ENCODE measurements at regions not wholly inside any gene's neighbourhood (a gene's known extent, or its start where the extent isn't known, plus 50 kb on each side); places are given as distances from the start of the nearest gene placed in this dataset.

DNA sequence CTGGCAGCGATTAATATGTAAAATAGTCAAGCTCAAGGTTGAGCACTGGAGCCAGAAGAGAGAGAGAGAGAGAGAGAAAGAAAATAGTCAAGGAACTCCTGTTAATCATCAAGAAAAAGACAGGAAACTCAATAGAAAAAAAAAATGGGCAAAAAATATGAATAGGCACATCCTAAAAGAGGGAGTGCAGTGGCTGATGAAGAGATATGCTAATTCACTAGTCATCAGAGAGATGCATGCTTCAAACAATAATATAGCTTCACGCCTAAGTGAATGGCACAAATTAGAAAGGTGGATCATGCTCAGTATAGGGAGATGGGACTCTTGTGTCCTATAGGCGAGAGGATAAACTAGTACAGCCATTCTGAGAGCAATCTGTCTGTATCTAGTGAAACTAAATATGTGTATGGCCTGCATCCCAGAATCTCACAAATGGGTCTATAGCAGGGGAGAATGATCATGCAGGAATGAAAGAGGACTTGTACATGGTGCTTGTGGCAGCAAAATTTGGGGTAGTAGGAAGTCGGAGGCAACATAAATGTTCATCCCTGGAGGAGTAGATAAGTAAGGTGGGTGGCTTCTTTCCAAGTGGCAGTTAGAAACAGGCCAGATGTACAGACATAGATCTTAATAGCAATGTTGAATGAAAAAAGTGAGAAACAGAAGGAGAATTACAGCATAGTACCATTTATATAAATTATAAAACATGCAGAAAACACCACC is 176.8 kb downstream of the VEGFA start:
- DNase-seq: no peak

DNA sequence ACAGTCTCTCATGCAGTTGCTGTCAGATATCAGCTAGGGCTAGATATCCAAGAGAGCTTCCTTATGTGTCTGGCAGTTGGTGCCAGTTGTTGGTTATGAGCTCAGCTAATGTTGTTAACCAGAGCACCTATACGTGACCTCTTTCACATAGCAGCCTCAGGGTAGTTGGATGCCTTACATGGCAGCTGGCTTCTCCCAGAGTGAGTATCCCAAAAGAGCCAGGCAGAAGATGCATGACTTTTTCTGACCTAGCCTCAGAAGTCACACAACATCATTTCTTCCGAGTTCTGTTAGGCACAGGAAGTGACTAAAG is 175.7 kb downstream of the VEGFA start:
- DNase-seq: no peak

DNA sequence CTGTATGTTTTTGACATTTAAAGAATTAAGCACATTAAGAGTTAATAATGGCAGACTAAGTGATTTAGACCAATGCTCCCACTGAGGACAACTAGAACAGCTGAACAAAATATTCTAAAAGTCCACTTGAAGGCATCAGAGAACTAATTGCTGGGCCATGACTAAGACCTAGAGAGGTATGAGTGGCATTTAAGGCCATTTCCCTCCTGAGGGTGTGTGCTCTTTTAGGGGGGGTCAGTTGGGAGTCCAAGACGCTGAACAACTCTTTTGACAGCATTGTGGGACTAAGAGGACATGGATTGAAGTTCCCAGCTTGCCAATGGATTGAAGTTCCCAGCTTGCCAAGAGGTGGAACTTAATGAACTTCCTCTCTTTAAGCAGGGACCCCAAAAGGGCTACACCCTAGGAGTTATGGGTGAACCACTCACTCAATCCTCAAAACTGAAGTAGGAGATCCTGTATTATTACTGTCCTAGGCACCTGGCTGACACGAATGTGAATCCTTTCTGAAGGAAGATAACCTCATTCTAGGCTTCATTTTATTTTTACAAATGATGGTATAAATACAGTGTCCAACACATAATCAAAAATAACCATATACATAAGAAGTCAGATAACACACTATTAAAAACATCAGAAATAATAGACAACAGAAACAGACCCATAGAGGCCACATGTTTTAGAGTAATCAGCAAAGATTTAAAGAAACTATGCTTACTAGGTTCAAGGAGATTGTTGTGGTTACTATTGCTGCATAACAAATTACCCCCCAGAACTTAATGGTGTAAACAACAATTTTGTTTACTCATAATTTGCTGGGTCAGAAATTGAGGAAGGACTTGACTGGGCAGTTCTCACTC is 175.1 kb downstream of the VEGFA start:
- DNase-seq: no peak

DNA sequence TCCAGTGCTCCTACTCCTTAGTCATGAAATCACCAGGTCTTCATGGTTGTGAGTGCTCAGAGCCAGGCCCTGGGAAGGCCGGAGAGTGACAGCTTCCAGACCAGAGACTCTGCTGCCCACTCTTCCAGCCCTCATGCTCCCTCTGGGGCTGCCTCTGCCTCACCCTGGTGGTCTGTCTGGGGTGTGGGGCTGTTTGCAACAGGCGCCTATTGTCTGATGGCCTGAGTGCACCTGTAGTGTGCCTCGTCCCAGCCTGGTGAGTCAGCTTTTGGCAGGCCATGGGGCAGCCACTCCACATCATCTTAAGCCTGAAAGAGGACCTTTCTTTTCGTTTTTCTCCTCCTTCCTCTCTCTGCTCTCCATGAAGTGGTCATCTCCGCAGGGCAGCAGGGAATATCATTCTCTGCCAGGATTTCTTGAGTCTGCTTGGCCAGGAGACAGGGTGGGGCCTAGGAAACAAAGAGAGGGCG is 173.8 kb downstream of the VEGFA start:
- peak; percentile 60 for DNase-seq

DNA sequence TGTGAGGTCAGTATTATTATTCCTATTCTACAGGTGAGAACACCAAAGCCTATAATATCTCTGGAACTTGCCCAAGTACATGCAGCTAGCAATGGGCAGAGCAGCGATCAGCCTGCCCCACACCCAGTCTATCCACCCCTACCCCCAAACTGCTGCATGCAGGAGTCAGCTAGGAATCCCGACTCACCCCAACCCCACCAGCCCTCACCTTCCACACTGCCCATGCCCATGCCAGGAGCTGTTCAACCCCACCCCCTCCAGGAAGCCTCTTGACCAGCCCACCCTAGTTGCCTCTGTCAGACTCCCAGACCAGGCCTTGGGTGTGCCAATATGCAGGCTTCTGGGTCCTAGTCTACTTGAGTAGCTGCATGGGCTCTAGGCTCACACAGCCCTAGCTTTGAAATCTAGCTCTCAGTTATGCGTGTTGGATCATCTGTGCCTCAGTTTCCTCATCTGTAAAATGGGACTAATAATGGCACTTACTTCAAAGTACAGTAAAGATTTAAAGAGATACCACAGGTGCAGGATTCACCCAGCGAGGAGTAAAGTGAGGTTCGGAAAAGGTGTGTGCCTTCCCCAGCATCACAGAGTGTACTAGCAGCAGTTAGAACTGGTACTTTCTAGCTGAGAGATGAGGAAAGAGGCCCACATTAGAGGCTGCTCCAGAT is 173.2 kb downstream of the VEGFA start:
- no peak for DNase-seq

DNA sequence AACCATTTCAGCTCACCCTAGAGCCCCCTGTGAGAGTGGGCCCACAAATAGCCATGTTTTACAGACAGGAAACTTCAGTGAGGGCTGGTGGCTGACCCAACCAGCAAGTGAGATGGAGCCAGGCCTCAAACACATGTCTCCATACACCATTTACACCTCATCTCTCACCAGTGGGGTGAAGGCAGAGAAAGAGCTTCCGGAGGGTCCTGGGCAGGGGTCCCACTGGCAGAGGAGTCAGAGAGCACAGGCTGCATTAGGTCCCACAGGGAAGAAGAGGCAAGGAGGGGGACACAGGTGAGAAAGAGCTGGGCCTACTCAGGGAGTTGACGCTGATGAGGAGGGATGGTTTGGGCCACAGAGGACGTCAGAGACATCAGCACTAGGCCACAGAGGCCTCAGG is 172.6 kb downstream of the VEGFA start:
- no peak for DNase-seq

DNA sequence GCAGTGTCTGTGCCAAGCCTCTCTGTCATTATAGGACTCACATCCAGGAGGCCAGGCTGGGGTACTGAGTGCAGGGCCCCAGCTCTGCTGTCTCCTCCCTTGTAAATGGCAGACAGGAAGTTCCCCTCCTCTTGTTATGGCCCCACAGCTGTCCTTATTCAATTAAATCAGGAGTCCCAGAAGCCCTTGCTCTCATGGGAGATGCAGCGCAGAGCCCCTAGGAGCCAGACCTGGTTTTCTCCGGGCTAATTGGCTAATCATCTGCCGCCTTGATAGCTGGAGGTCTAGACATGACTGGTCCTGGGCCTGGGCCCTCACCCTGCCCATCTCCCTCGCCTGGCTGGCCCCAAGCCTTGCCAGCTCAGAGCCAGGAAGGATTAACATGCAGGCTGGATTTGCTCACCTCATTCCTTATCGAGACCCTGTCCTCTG is 172.0 kb downstream of the VEGFA start:
- DNase-seq: no peak

DNA sequence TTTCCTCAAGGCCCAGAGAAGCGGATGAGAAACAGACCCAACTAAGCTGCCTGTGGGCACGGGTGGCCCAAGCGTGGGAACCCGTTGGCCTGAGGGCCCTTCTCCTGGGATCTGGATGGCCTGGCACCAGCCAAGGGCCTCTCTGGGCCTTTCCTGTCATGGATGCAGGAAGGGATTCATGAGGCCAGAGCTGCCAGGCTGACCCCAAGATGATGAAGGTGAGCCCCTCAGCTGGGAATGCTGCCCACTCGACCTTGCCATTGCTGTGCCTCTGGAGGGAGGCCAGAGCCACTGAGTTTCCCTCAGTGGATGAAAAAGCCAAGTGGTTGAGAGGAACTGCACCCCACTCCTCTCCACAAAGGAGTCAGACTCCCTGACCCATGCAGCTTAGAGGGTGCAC is 171.2 kb downstream of the VEGFA start:
- DNase-seq: no peak

DNA sequence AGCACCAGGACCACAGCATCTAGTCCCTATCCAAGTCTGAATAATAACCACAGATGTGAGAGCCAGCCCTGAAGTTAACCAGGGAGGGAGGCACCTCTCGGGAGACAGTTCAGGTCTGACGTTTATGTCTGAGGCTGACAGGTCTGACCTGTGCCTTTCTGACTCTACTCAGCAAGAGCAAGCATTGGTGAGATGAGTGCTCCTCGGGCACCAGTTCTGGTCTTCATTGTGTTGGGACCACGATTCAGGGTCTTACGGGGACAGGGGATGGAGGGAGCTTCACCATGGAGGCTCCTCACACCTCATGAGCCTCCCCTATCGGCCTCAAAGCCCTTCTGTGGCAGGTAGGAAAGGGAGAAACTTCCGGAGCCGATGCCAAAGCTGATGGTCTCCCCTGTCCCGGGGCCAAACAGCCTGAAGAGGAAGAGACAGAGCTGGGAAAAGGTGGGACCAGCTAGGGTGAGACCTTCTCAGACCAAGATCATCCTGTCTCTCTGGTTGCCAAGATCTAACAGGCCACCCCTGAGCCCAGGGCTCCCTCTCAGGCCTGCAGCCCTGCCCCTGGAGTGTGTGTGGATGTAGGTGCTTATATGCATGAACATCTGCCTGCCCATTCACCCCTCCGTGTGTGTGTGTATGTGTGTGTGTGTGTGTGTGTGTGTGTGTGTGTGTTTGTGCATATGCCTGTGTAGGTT is 170.5 kb downstream of the VEGFA start:
- DNase-seq: no peak

DNA sequence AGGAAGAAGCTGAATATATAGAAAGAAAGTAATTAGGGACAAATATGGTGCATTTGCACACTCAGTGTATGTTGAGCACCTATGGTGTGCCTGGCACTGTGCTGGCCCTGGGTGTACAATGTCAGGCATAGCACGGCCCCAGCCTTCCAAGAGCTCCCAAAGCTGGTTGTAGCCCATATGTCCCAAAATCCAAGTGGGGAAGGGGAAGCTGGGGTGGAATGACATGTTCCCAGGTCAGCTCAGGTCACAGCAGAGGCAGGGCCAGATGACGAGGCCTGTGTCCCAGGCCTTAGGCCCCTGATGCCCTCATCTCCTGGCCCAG is 170.0 kb downstream of the VEGFA start:
- no peak for DNase-seq

DNA sequence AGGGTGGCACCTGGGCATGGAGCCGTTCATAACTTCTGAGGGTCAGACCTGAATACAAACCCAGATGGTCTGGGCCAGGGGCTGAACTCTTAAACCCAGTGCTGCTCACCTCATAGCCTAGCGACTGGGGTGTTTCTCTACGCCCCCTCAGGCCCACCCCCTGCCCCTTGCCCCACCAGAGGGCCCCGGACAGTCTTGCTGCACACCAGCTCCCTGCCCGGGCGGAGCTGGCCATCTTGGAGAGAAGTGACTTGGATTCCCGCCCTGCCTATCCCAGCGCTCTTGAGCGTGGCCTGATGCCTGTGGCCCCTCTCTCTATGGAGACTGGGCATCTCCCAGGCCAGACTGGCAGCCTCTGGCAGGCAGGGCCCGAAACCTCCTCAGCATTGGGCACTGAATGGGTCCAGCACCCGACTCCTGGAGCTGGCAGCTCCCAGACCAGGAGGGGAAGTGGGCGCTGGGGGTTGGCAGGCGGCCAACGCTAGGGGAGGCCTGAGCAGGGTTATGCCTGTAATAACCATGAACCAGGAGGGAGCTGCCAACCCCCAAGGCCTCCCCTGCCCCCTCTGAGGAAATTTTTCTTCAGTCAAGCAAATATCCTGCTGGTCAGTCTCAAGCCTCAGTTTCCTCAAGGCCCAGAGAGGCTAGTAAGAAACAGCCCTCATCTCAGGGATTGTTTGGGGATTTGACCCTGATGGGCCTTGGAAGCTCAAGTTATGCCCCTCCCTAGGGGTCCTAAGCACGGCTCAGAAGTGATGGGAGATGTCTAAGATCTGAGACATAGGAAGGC is 169.5 kb downstream of the VEGFA start:
- DNase-seq: no peak

DNA sequence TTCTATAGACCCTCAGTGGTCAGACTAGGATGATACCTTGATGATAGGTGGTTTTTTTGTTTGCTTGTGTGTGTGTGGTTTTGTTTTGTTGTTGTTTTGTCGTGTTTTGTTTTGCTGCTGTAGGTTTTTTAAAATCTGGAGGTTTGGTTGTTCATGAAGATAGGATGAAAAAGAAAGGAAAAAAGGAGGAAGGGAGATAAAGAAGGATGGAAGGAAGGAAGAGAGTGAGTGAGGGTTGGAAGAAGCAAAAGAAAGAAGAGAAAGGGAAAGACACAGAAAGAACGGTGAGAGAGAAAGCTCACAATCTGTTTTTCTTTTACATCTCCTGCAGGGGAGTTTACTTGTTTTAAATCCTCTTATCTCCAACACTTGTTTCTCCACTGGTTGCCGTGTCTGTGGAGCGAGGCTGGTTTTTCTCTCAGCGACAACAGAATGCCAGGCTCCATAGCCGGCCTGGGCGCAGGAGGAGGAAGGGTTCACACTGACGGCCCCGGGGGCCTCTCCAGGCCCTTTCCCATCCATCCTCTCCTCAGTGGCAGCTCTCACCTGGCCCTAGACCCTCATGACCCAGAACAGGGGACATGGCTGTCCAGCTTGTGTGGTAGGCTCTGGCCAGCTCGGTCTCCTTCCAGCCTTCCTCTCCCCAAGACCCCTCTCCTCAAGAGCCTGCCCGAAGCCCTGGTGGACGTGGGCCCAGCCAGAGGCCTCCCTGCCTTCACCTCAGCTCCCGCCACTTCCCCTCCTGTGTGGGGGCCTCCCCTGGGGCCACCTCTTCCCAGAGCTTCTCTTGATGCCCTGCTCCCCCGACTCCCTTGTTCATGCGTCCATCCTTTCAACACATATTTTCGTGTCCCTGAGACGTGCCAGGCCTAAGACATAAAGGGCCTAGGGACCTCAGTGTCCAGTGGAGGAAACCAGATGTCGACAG is 168.4 kb downstream of the VEGFA start:
- DNase-seq: no peak

DNA sequence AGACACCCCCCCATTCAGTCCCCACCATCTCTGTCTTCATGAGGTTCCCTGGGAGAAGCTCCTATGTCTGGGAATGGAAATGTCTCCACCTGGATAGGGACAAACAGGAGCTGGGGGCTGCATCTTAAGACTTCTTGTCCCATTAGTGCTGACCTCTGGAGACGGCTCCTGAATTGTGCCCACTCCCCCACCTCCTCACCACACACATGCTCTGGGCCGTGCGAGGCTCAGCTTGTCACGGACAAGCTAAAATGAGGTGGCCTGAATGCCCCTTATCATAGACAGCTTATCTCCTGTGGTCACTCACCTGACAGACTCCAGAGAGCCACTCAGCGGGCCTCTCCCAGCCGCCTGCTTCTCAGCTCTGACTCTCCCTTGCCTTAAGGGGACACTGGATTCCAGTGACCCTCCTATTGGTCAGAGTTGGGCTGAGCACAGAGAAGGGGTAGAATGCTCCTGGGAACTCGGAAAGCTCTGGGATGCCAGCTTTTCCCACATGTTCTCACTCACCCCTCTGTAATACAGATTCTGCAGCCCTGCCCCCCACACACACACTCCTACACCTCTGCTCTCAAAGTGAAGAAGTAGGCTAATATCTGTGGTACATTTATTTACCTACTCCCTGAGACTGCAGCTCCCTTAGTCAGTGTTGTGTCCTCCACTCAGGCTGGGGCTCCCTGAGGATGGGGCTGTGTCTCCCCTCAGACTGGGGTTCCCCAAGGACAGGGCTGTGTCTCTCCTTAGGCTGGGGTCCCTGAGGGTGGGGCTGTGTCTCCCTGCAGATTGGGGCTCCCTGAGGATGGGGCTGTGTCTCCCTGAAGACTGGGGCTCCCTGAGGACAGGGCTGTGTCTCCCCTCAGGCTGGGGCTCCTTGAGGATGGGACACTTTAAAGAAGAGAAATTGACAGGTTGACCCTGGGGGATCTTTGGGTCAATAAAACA is 167.5 kb downstream of the VEGFA start:
- DNase-seq: no peak

DNA sequence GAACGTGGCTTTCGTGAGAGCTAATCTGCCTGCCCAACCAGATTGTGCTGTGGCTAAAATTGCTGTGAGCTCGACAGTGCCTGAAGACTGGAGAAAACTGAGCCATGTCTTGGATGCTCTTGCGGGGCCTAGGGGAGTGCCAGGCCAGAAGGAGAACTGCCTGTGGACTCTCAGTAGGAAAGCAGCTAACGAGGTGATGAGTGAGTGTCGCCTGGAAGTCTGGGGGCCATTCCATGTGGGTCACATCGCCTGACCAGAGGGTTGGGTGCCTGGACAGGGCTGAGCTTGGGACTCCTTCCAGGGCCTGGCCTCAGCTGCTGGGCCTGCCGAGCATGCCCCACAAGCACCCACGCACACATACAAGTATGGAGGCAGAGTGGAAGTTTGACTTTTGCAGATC is 166.5 kb downstream of the VEGFA start:
- no peak for DNase-seq

DNA sequence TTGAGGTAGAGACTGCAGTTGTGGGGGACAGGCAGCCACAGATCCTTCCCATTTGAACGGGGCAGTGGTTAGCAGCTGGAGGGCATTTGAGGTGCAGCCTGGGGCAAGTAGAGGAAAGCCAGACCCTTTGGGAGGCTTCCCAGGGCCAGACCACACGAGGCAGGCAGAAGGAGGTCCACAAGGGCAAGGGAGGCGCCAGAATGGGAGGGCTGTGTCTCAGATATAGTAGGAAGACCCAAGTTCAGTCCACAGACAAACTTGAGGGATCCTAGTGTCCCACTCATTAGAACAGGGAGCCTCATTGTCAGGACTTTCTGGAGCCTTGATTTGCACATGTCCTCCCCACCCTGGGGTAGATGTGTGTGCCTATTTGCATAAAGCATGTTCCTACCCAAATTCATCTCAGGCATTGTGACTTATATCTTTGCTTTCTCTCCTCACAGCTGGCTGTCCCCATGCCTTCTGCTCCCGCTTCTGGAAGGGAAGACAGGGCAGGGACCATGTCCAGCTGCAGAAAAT is 166.0 kb downstream of the VEGFA start:
- DNase-seq: no peak

DNA sequence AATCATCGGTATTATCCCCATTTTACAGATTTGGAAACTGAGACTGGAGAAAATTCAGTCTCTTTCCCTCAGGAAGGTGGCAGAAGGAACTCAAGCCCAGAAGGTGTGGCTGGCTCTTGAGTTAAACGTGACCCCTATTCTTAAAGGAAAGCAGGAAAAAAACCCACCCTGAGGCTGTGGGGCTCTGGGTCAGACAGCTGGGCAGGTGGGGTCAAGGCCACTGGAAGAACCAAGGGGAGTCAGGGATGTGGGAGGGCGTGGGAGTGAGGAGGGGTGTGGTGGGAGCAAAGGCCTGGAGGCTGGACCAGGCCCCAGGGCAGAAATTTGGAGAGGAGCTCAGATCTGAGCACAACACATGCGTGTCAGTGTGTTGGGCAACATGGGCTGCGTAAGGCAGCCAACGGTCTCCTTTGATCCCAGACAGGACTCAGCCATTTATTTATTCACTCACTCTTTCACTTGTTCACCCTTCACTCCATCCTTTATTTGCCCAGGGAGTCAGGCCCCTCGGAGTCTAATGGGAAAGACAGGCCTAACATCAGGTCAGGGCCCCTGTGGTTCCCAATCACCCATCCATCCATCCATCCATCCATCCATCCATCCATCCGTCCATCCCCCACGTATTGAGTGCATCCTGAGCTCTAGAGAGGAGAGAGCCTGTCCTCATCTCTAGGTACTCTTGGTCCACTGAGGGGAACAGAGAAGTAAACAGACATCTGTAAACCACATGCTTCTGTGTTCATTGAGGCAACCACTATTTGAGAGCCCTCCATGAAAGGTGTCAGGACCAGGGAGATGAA is 165.0 kb downstream of the VEGFA start:
- DNase-seq: peak; percentile 94

DNA sequence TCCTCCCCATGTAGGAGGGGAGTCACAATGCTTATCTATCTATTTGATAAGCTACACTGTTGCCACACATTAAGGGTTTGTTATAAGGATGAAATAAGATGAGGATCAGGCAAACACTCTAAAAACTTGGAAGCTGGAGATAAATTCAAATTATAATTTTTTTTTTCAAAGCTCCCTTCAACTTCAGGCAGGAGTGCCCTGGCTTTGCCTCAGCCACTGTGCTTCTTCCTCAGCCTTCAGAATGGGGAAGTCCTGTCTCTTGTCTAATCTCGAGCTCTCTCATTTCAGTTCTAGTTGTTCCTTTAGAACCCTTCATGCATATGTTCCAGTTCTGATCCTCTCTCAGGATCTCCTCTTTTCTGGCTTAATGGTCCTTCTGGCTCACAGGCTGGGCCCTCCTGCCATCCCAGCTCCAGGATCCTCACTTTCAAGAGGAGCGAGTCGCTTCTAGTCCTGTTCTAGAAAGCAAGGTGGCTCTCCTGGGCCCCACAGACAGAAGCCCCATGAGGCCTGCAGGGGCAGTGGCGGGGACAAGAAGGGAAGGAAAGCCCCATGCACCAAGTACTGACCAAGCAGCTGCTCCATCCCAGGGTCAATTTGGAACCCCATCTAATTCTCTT is 164.3 kb downstream of the VEGFA start:
- no peak for DNase-seq

DNA sequence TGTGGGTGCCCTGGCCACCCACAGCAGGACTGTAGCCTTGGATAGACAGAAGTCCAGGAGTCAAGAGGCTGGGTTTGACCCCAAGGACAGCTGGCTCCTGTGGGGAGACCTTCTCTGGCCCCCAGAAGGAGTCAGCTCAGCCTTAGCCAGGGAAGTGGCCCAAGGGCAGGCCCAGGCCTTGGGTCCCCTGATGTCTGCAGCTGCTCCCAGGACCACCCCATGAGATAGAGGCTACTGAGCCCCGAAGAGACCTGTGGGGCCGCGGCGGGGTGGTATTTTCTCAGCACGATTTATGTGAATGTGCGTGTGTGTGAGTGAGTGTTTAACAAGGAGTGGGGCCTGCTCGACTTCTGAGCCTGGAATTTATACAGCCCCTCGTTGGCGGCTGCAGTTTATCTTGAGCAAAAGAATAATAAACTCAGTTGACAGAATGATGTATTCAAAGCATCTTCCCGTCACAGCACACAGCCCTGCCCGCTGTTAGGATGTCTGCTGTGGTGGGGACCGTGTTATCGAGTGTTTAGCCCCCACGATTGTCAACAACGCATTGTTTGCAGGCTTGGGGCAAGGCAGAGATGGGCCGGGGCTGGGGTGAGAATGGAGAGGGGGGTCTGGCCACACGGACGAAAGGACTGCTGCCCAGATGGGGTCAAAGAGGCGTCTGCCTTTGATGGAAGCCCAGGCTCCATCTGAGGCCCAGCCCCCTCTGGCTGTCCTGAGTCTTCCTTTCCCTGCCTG is 163.3 kb downstream of the VEGFA start:
- DNase-seq: no peak
